DOHH2 (cell line): ENCODE measurements at regions not wholly inside any gene's neighbourhood (a gene's known extent, or its start where the extent isn't known, plus 50 kb on each side); places are given as distances from the start of the nearest gene placed in this dataset.

ENCODE experiments used
- H3F3A ChIP-seq: fragments of 200-600 bp; sonication (generic), shearing (Covaris generic); 2 replicates; pipeline ENCODE4 v1.6.0; 2016; ENCODE audit warnings: antibody characterized with exemption, mild to moderate bottlenecking; ENCODE audit not compliant: control insufficient read depth, insufficient read depth
- H3K27ac ChIP-seq: fragments of 200-600 bp; sonication (generic); 2 replicates; pipeline ENCODE4 v1.5.1; 2014; ENCODE audit warnings: low read depth, mild to moderate bottlenecking, low read length, moderate library complexity
- H3K27me3 ChIP-seq: fragments of 200-600 bp; sonication (generic); 2 replicates; pipeline ENCODE4 v1.6.1; 2014; ENCODE audit warnings: mild to moderate bottlenecking, low read length, mixed read lengths; ENCODE audit not compliant: control insufficient read depth
- H3K36me3 ChIP-seq: fragments of 200-600 bp; sonication (generic); 2 replicates; pipeline ENCODE4 v1.6.1; 2014; ENCODE audit warnings: mild to moderate bottlenecking, low read length, moderate library complexity, mixed read lengths; ENCODE audit not compliant: control insufficient read depth
- H3K4me1 ChIP-seq: fragments of 200-600 bp; sonication (generic); 2 replicates; pipeline ENCODE4 v1.6.1; 2014; ENCODE audit warnings: mild to moderate bottlenecking, low read length, mixed read lengths; ENCODE audit not compliant: control insufficient read depth
- H3K4me2 ChIP-seq: fragments of 200-600 bp; sonication (generic); 2 replicates; pipeline ENCODE4 v1.6.0; 2014; ENCODE audit warnings: mild to moderate bottlenecking, low read length, moderate library complexity
- H3K4me3 ChIP-seq: fragments of 200-600 bp; sonication (generic); 2 replicates; pipeline ENCODE4 v1.5.1; 2014; ENCODE audit warnings: mild to moderate bottlenecking, low read length, mixed read lengths
- H3K79me2 ChIP-seq: fragments of 200-600 bp; sonication (generic); 2 replicates; pipeline ENCODE4 v1.6.1; 2014; ENCODE audit warnings: mild to moderate bottlenecking, low read length, mixed read lengths; ENCODE audit not compliant: control insufficient read depth
- H3K9me2 ChIP-seq: fragments of 200-600 bp; sonication (generic); replicated peaks from 2 replicates; pipeline ENCODE4 v1.6.1; 2014; ENCODE audit warnings: mild to moderate bottlenecking, low read length, mixed read lengths; ENCODE audit not compliant: control insufficient read depth
- H3K9me3 ChIP-seq: fragments of 200-600 bp; sonication (generic); 2 replicates; pipeline ENCODE4 v1.6.1; 2014; ENCODE audit warnings: antibody characterized with exemption, low read length, mixed read lengths; ENCODE audit not compliant: control insufficient read depth, insufficient read depth
- H4K20me1 ChIP-seq: fragments of 200-600 bp; sonication (generic); 2 replicates; pipeline ENCODE4 v1.6.0; 2014; ENCODE audit warnings: low read depth, mild to moderate bottlenecking, antibody characterized with exemption, low read length, moderate library complexity; ENCODE audit not compliant: control insufficient read depth, insufficient read depth
- EZH2phosphoT487 ChIP-seq: fragments of 200-600 bp; sonication (generic); IDR thresholded peaks from 2 replicates; pipeline ENCODE4 v1.6.1; 2017; ENCODE audit warnings: borderline replicate concordance, mild to moderate bottlenecking, antibody characterized with exemption, low read length, moderate library complexity, mixed read lengths
- TF ChIP-seq, protein P1 (sequence below): fragments of 200-600 bp; sonication (generic); IDR thresholded peaks from one replicate; pipeline ENCODE4 v1.5.1; 2014; ENCODE audit warnings: antibody characterized with exemption, mild to moderate bottlenecking, low read depth, low read length; ENCODE audit not compliant: poor library complexity, severe bottlenecking

- no peaks in the 10 kb centered on the region for H4K20me1 ChIP-seq
- H3K79me2 ChIP-seq = no peaks in the 10 kb centered on the region
- H3K9me2 ChIP-seq = no peaks in the 10 kb centered on the region
- no peaks in the 10 kb centered on the region for H3K27me3 ChIP-seq
- peaks cover 4% of the 10 kb centered on the region; the same call in 1 of the 2 replicates for H3K9me3 ChIP-seq
- TF ChIP-seq, protein P1, sequence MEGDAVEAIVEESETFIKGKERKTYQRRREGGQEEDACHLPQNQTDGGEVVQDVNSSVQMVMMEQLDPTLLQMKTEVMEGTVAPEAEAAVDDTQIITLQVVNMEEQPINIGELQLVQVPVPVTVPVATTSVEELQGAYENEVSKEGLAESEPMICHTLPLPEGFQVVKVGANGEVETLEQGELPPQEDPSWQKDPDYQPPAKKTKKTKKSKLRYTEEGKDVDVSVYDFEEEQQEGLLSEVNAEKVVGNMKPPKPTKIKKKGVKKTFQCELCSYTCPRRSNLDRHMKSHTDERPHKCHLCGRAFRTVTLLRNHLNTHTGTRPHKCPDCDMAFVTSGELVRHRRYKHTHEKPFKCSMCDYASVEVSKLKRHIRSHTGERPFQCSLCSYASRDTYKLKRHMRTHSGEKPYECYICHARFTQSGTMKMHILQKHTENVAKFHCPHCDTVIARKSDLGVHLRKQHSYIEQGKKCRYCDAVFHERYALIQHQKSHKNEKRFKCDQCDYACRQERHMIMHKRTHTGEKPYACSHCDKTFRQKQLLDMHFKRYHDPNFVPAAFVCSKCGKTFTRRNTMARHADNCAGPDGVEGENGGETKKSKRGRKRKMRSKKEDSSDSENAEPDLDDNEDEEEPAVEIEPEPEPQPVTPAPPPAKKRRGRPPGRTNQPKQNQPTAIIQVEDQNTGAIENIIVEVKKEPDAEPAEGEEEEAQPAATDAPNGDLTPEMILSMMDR = no peak
- no peak for TF ChIP-seq EZH2phosphoT487
- no peak overlapping the region for H3K4me2 ChIP-seq
- peaks cover 38% of the 10 kb centered on the region for H3K4me1 ChIP-seq
- 0 out of 2 replicates have a peak, but pooled peaks cover 3% of the 10 kb centered on the region for H3F3A ChIP-seq
- H3K27ac ChIP-seq = no peak overlapping the region
- H3K4me3 ChIP-seq = no peak overlapping the region
- no peaks in the 10 kb centered on the region for H3K36me3 ChIP-seq
Observed at GRCh38 chr2:59627599-59627998, 925.9 kb downstream of the BCL11A start.

DNA sequence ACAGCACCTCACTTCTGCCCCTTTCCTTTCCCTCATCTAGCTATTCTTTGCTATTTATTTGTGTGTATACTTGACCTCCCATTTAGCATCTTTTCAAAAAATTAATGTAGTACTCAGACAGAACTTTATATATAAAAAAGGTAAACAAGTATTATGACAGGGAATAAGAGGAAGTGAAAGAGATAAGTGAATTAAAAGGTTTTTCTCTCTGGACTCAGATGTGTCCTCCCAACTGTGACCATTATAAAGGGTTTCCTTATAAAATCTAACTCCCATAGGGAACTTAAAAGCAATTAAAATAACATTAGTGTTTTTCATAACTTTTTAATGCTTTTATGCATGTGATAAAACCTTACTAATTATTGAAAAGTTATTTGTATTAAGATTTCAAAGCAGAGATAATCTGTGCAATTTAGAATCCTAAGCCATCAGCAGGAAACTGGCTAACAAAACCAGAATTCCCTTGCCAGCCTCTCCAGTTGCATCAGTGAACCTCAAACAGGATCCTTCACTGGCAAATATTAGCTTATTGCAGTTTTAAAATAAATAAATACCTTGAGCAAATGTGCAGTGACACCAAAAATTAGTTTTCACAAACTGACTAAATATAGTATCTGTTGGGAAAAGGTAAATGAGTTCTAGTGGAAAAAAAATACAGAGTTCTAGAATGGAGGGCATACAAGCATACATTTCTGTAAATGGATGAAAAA is 930.7 kb downstream of the BCL11A start:
- no peaks in the 10 kb centered on the region for H3K27me3 ChIP-seq
- H3K9me2 ChIP-seq = no peaks in the 10 kb centered on the region
- no peaks in the 10 kb centered on the region for H3K36me3 ChIP-seq
- no peaks in the 10 kb centered on the region for H3K79me2 ChIP-seq
- TF ChIP-seq, protein P1 = no peak
- no peak for TF ChIP-seq EZH2phosphoT487
- H3K27ac ChIP-seq = peak overlapping the region; percentile 63
- H3F3A ChIP-seq = peaks cover 3% of the 10 kb centered on the region; the same call in 1 of the 2 replicates
- H4K20me1 ChIP-seq = no peaks in the 10 kb centered on the region
- H3K4me3 ChIP-seq = peak overlapping the region; percentile 23
- H3K4me1 ChIP-seq = peaks cover 55% of the 10 kb centered on the region
- peaks cover under 1% of the 10 kb centered on the region; the same call in 1 of the 2 replicates for H3K9me3 ChIP-seq
- H3K4me2 ChIP-seq = peak overlapping the region; percentile 49

DNA sequence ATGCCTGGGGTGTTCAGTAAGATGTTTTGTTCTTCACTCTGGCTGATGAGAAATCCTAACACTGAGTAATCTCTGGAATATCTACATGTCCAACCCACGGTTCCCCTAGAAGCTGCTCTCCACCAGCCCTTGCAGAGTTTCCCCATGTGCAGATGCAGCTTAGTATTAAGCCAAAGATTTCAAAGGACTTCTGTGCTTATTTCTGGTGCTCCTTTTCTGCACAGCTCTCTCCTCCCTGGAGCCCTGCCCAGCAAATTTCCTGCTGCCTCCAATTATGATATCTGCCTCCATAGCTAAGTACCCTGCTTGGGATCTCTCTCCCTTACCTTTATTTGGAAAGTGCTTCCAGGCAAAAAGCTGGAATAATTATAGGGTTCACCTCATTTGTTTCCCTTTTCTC is 949.3 kb downstream of the BCL11A start:
- no peak overlapping the region for H3K4me2 ChIP-seq
- TF ChIP-seq EZH2phosphoT487 = no peak
- TF ChIP-seq, protein P1 = no peak
- H3K36me3 ChIP-seq = no peaks in the 10 kb centered on the region
- H3K4me1 ChIP-seq = no peaks in the 10 kb centered on the region
- H3K9me2 ChIP-seq = no peaks in the 10 kb centered on the region
- no peaks in the 10 kb centered on the region for H4K20me1 ChIP-seq
- no peak overlapping the region for H3K4me3 ChIP-seq
- H3K79me2 ChIP-seq = no peaks in the 10 kb centered on the region
- H3K27me3 ChIP-seq = no peaks in the 10 kb centered on the region
- no peaks in the 10 kb centered on the region for H3F3A ChIP-seq
- H3K27ac ChIP-seq = no peak overlapping the region
- peaks cover 12% of the 10 kb centered on the region; the same call in 1 of the 2 replicates for H3K9me3 ChIP-seq
